Lower leg skin (tissue), 4 donors: ENCODE measurements at regions not wholly inside any gene's neighbourhood (a gene's known extent, or its start where the extent isn't known, plus 50 kb on each side); places are given as distances from the start of the nearest gene placed in this dataset.

Experiments
- DNase-seq, 2 donors: peaks; one replicate each; pipeline ENCODE4 v3.0.0-alpha.2; 2019; ENCODE audit warnings: low spot score in 2 of 2
- H3K4me3 ChIP-seq: fragments of 200-600 bp; sonication (generic); 2 replicates; pipeline ENCODE4 v1.5.1; 2017; ENCODE audit warnings: mild to moderate bottlenecking, low read depth; ENCODE audit not compliant: poor library complexity, severe bottlenecking
- CTCF ChIP-seq, 3 donors: fragments of 450-650 bp; IDR thresholded peaks; one replicate each; pipeline ENCODE4 v1.5.1; 2016; ENCODE audit warnings: antibody characterized with exemption in 3 of 3, mild to moderate bottlenecking in 3 of 3, moderate library complexity in 2 of 3
- POLR2A ChIP-seq, 2 donors: fragments of 450-650 bp; IDR thresholded peaks; one replicate each; pipeline ENCODE4 v1.6.1; 2016 to 2017; ENCODE audit warnings: antibody characterized with exemption in 2 of 2, mild to moderate bottlenecking in 1 of 2, moderate library complexity in 1 of 2
- WGBS, 2 donors: methylation state at CpG; one replicate each; pipeline ENCODE4 v1.1.5; 2018; 5-methylcytosine and 5-hydroxymethylcytosine counted together
- intact Hi-C: fragments of 100-400 bp; cut with DNase I; formaldehyde crosslinking; loops from one replicate; pipeline ENCODE4 v1.15.0; 2023; ENCODE audit warnings: low total_unique reads

- 80 to 86% methylated on average over 2 of the region's 2 CpGs for WGBS, 2 donors
- DNase-seq = no peak
- intact Hi-C loops = no loop called here
These were observed 703.8 kb downstream of the DIAPH3 start for GRCh38 chr13:59459972-59460371.

GRCh38 chr13:59461411-59461810 is 702.3 kb downstream of the DIAPH3 start:
- no peak for DNase-seq
- TF ChIP-seq POLR2A (IDR thresholded peaks at IDR 0.05) = no peak
- no peak for TF ChIP-seq CTCF (IDR thresholded peaks at IDR 0.05)
- intact Hi-C loops = no loop called here
- no peak overlapping the region for H3K4me3 ChIP-seq
- WGBS, 2 donors = 75 to 92% methylated on average over 3 of the region's 3 CpGs

More at GRCh38 chr13:59459972-59460371, 703.8 kb downstream of the DIAPH3 start:
- H3K4me3 ChIP-seq = no peak overlapping the region
- TF ChIP-seq CTCF (IDR thresholded peaks at IDR 0.05) = no peak
- no peak for TF ChIP-seq POLR2A (IDR thresholded peaks at IDR 0.05)

GRCh38 chr13:59463023-59463422 is 700.7 kb downstream of the DIAPH3 start:
- intact Hi-C loops = no loop called here
- H3K4me3 ChIP-seq = no peak overlapping the region
- DNase-seq = no peak
- TF ChIP-seq CTCF (IDR thresholded peaks at IDR 0.05) = no peak
- TF ChIP-seq POLR2A (IDR thresholded peaks at IDR 0.05) = no peak
- WGBS, 2 donors = 96% methylated on average over 3 of the region's 3 CpGs

GRCh38 chr13:59464926-59465325 is 698.8 kb downstream of the DIAPH3 start:
- no peak for TF ChIP-seq CTCF (IDR thresholded peaks at IDR 0.05)
- TF ChIP-seq POLR2A (IDR thresholded peaks at IDR 0.05) = no peak
- no peak overlapping the region for H3K4me3 ChIP-seq
- 56 to 65% methylated on average over 4 of the region's 4 CpGs for WGBS, 2 donors
- no peak for DNase-seq
- intact Hi-C loops = no loop called here

GRCh38 chr13:59468396-59468795 is 695.3 kb downstream of the DIAPH3 start:
- TF ChIP-seq CTCF (IDR thresholded peaks at IDR 0.05) = no peak
- no peak for TF ChIP-seq POLR2A (IDR thresholded peaks at IDR 0.05)
- intact Hi-C loops = no loop called here
- no peak overlapping the region for H3K4me3 ChIP-seq
- no peak for DNase-seq
- 95 to 97% methylated on average over 2 of the region's 2 CpGs for WGBS, 2 donors

- 38 to 54% methylated on average over 1 of the region's 1 CpG for WGBS, 2 donors
- intact Hi-C loops = no loop called here
- TF ChIP-seq CTCF (IDR thresholded peaks at IDR 0.05) (no peak), POLR2A (IDR thresholded peaks at IDR 0.05) (no peak)
- no peak for DNase-seq
- H3K4me3 ChIP-seq = no peak overlapping the region
These were observed 692.6 kb downstream of the DIAPH3 start for GRCh38 chr13:59471106-59471505.
